ENCODE measurements at regions not wholly inside any gene's neighbourhood (a gene's known extent, or its start where the extent isn't known, plus 50 kb on each side); places are given as distances from the start of the nearest gene placed in this dataset.
"Not testable (repeated sequence)": the region's sequence is repeated elsewhere in the genome, so short reads cannot be mapped to it uniquely, and the experiment has no call there.

GRCh38 chr1:185393815-185394214 is 76.8 kb upstream of the IVNS1ABP start:
- no peak for DNase-seq

GRCh38 chr1:185393205-185393604 is 76.2 kb upstream of the IVNS1ABP start:
- no peak for DNase-seq

- DNase-seq = no peak
These were observed 71.8 kb upstream of the IVNS1ABP start for GRCh38 chr1:185388815-185389214.

GRCh38 chr1:185388346-185388745 is 71.3 kb upstream of the IVNS1ABP start:
- no peak for DNase-seq

GRCh38 chr1:185385991-185386390 is 68.9 kb upstream of the IVNS1ABP start:
- no peak for DNase-seq

- DNase-seq = not testable (repeated sequence)
These were observed 66.8 kb upstream of the IVNS1ABP start for GRCh38 chr1:185383805-185384204.

GRCh38 chr1:185377831-185378230 is 60.8 kb upstream of the IVNS1ABP start:
- DNase-seq = no peak

- no peak for DNase-seq
These were observed 60.0 kb upstream of the IVNS1ABP start for GRCh38 chr1:185376840-185377635.

- DNase-seq = no peak
These were observed 59.2 kb upstream of the IVNS1ABP start for GRCh38 chr1:185376288-185376687.

GRCh38 chr1:185375583-185375982 is 58.5 kb upstream of the IVNS1ABP start:
- DNase-seq = no peak

GRCh38 chr1:185373813-185374529 is 56.9 kb upstream of the IVNS1ABP start:
- no peak for DNase-seq

GRCh38 chr1:185369786-185370185 is 52.7 kb upstream of the IVNS1ABP start:
- no peak for DNase-seq

- no peak for DNase-seq
These were observed 52.0 kb upstream of the IVNS1ABP start for GRCh38 chr1:185368913-185369491.

GRCh38 chr1:185368313-185368855 is 51.3 kb upstream of the IVNS1ABP start:
- DNase-seq = no peak

- DNase-seq = no peak
These were observed 50.2 kb upstream of the IVNS1ABP start for GRCh38 chr1:185367218-185367617.

Measured in NCI-H2081 treated with DMSO at 0.1 percent for 48 hours (cell line).